Left ventricle myocardium inferior (tissue), 1 donor: ENCODE measurements at regions not wholly inside any gene's neighbourhood (a gene's known extent, or its start where the extent isn't known, plus 50 kb on each side); places are given as distances from the start of the nearest gene placed in this dataset.

Source experiments
- DNase-seq: peaks from one replicate; pipeline ENCODE4 v3.0.0-alpha.2; 2020
- H3K27ac ChIP-seq: fragments of 200-600 bp; replicated peaks from 2 replicates; pipeline ENCODE4 v1.8.0; 2021
- H3K27me3 ChIP-seq: fragments of 200-600 bp; 2 replicates; pipeline ENCODE4 v1.8.0; 2021; ENCODE audit warnings: low read depth
- H3K36me3 ChIP-seq: fragments of 200-600 bp; 2 replicates; pipeline ENCODE4 v1.8.0; 2021
- H3K4me1 ChIP-seq: fragments of 200-600 bp; 2 replicates; pipeline ENCODE4 v1.8.0; 2021
- H3K4me3 ChIP-seq: fragments of 200-600 bp; 2 replicates; pipeline ENCODE4 v1.8.0; 2021; ENCODE audit warnings: mild to moderate bottlenecking, moderate library complexity
- H3K9me3 ChIP-seq: fragments of 200-600 bp; replicated peaks from 2 replicates; pipeline ENCODE4 v1.8.0; 2021
- CTCF ChIP-seq: fragments of 200-600 bp; IDR thresholded peaks from 2 replicates; pipeline ENCODE4 v1.8.0; 2021; ENCODE audit warnings: antibody characterized with exemption, mild to moderate bottlenecking, borderline replicate concordance
- intact Hi-C: fragments of 100-400 bp; cut with micrococcal nuclease; formaldehyde crosslinking; loops from one replicate; pipeline ENCODE4 v1.11.0; 2022
- donor health status: DM: no; HTN: yes; CAD: no; lungs with severe emphysema.

- Histone ChIP-seq H3K27me3 (peaks cover 85% of the 10 kb centered on the region), H3K27ac (no peak overlapping the region), H3K4me1 (no peaks in the 10 kb centered on the region), H3K4me3 (no peak overlapping the region), H3K9me3 (no peaks in the 10 kb centered on the region), H3K36me3 (no peaks in the 10 kb centered on the region)
- no peak for DNase-seq
- no peak for TF ChIP-seq CTCF
- intact Hi-C loops, result no loop called here
Measured at GRCh38 chr2:3102081-3102921, 275.3 kb downstream of the EIPR1 start.

GRCh38 chr2:3101016-3101942, 276.3 kb downstream of the EIPR1 start:
- peaks cover 84% of the 10 kb centered on the region for H3K27me3 ChIP-seq
- H3K4me1 ChIP-seq, result no peaks in the 10 kb centered on the region
- no peak for TF ChIP-seq CTCF
- no peak for DNase-seq
- intact Hi-C loops, result no loop called here
- no peaks in the 10 kb centered on the region for H3K9me3 ChIP-seq
- H3K4me3 ChIP-seq, result no peak overlapping the region
- no peak overlapping the region for H3K27ac ChIP-seq
- no peaks in the 10 kb centered on the region for H3K36me3 ChIP-seq

- Histone ChIP-seq H3K36me3 (no peaks in the 10 kb centered on the region), H3K27ac (no peak overlapping the region), H3K27me3 (peaks cover 83% of the 10 kb centered on the region), H3K4me3 (no peak overlapping the region), H3K9me3 (no peaks in the 10 kb centered on the region), H3K4me1 (no peaks in the 10 kb centered on the region)
- intact Hi-C loops, result no loop called here
- TF ChIP-seq CTCF, result no peak
- DNase-seq, result no peak
Measured at GRCh38 chr2:3100386-3100785, 277.2 kb downstream of the EIPR1 start.

GRCh38 chr2:3099860-3100234, 277.8 kb downstream of the EIPR1 start:
- H3K27me3 ChIP-seq, result peaks cover 87% of the 10 kb centered on the region
- H3K36me3 ChIP-seq, result no peaks in the 10 kb centered on the region
- DNase-seq, result no peak
- no peak for TF ChIP-seq CTCF
- no peaks in the 10 kb centered on the region for H3K9me3 ChIP-seq
- H3K4me1 ChIP-seq, result no peaks in the 10 kb centered on the region
- no peak overlapping the region for H3K27ac ChIP-seq
- H3K4me3 ChIP-seq, result no peak overlapping the region
- intact Hi-C loops, result no loop called here

GRCh38 chr2:3099145-3099859, 278.3 kb downstream of the EIPR1 start:
- intact Hi-C loops, result no loop called here
- DNase-seq, result no peak
- H3K9me3 ChIP-seq, result no peaks in the 10 kb centered on the region
- no peaks in the 10 kb centered on the region for H3K4me1 ChIP-seq
- TF ChIP-seq CTCF, result no peak
- H3K27ac ChIP-seq, result no peak overlapping the region
- H3K4me3 ChIP-seq, result no peak overlapping the region
- H3K36me3 ChIP-seq, result no peaks in the 10 kb centered on the region
- peaks cover 90% of the 10 kb centered on the region for H3K27me3 ChIP-seq
